Upper lobe of left lung (tissue), 4 donors: ENCODE measurements at regions not wholly inside any gene's neighbourhood (a gene's known extent, or its start where the extent isn't known, plus 50 kb on each side); places are given as distances from the start of the nearest gene placed in this dataset.

Experiments used
- EP300 ChIP-seq, 4 donors: sonication (generic); formaldehyde crosslinking; IDR thresholded peaks; one replicate each; pipeline ENCODE4 v1.5.1; 2017; ENCODE audit warnings: antibody characterized with exemption in 4 of 4, control low read depth in 2 of 4
- POLR2A ChIP-seq, 4 donors: fragments of 450-650 bp; IDR thresholded peaks; one replicate each; pipeline ENCODE4 v1.5.1; 2016 to 2017; ENCODE audit warnings: antibody characterized with exemption in 4 of 4, mild to moderate bottlenecking in 2 of 4
- POLR2AphosphoS5 ChIP-seq, 2 donors: sonication (generic); formaldehyde crosslinking; IDR thresholded peaks; one replicate each; pipeline ENCODE4 v1.5.1; 2017; ENCODE audit warnings: antibody characterized with exemption in 2 of 2
- TF ChIP-seq, protein P1 (sequence below), 6 experiments: fragments of 450-650 bp in 4 of 6; fragments of 200-600 bp in 2 of 6; sonication (generic) in 2 of 6; IDR thresholded peaks; one replicate each; pipeline ENCODE4 v1.5.1; 2016 to 2019; ENCODE audit warnings: antibody characterized with exemption in 6 of 6

DNA sequence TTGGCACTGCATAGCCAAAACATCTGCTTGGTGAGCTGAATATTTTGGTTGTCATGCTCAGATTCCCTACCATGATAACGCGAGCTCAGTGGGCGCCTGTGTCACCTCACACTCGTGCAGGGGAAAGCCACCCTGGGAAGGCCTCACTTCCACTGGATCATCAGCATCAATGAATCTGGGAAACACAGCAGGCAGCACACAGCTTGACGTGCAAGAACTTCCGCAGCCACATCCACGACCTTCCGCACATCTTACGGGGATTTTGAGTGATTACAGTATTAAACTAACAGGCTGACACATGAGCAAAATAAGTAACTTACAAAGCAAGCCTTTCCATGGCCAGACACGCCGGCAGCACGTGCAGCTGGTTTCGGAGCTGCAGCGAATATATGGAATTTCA, 54.7 kb upstream of the FOXF1 start:
- TF ChIP-seq, protein P1, sequence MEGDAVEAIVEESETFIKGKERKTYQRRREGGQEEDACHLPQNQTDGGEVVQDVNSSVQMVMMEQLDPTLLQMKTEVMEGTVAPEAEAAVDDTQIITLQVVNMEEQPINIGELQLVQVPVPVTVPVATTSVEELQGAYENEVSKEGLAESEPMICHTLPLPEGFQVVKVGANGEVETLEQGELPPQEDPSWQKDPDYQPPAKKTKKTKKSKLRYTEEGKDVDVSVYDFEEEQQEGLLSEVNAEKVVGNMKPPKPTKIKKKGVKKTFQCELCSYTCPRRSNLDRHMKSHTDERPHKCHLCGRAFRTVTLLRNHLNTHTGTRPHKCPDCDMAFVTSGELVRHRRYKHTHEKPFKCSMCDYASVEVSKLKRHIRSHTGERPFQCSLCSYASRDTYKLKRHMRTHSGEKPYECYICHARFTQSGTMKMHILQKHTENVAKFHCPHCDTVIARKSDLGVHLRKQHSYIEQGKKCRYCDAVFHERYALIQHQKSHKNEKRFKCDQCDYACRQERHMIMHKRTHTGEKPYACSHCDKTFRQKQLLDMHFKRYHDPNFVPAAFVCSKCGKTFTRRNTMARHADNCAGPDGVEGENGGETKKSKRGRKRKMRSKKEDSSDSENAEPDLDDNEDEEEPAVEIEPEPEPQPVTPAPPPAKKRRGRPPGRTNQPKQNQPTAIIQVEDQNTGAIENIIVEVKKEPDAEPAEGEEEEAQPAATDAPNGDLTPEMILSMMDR (IDR thresholded peaks at IDR 0.05) = no peak
- TF ChIP-seq POLR2AphosphoS5 (IDR thresholded peaks at IDR 0.05) (no peak), POLR2A (IDR thresholded peaks at IDR 0.05) (no peak), EP300 (IDR thresholded peaks at IDR 0.05) (no peak)
